HT-29 (cell line): ENCODE measurements at regions not wholly inside any gene's neighbourhood (a gene's known extent, or its start where the extent isn't known, plus 50 kb on each side); places are given as distances from the start of the nearest gene placed in this dataset.

Source experiments
- DNase-seq: peaks from one replicate; pipeline ENCODE4 v3.0.0-alpha.2; 2015; ENCODE audit warnings: low spot score

GRCh38 chr2:21690005-21690404 lies 566.2 kb downstream of the TDRD15 start:
- DNase-seq, result no peak

DNA sequence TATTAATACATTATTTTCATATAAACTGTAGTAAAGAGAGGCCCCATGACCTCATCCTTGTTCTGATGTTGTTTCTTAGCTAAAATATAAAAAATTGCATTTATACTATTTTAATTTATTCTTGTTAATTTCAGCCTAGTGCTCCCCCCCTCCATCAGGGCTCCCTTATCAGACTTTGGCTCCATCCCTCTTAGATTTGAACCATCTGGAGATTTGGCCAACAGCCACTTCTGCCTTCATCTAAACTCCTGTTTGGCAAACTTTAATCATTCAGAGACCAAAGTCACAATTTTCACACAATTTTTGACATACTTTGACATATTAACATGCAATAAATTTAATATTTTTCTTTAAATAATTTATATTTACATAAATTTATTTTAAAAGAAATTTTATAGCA lies 569.3 kb downstream of the TDRD15 start:
- DNase-seq, result no peak

DNA sequence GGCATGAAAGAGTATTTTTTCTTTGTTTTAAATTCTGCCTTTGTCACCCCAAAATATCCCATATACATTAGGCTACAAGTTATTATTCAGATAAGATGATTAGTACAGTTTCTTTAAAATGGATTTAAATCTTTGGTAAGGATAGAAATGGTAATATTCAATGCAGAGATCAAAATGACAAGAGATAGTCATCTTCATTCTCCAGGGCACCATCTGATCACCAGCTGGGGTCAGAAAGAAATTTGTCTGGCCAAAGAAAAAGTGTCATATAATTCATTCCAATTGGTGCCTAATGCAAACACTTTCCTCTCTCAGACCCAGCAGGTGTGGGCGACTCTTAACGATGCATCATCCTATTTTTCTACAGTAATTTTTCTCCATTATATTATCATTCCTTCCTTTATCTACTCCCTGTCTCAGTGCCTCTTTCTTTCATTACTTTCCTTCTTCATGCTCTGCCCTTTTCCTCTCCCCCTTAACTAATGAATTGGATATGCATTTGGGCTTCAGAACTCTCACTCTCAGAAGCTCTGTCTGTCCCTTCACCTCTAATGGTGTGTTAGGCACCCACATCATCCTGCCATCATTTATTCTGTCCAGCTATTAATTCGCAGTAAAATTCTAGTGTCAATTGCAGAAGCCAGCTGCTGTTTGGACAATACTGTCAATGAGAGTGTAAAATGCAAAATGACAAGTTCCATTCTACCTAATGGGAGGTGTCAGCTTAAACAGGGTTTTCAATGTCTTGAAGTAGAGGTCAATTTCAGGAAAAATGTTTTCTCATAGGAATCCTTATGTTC lies 570.5 kb downstream of the TDRD15 start:
- no peak for DNase-seq

DNA sequence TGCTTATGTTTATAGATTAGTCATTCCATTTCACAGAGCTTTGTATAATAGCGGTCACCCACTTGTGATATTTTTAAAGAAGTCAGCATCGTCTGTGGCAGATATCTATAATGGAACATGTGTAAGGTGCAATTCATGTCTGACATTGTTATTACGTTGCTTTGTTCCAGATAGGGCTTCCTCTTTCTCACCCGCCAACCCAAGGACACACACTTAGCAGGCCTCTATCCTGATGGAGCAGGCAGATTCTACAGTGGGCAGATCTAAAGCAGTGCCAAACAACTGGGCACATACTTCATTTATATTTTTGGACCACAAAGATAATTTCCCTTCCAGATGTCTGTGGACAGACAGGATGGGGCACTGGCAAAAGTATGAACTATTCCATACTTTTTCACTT lies 573.1 kb downstream of the TDRD15 start:
- no peak for DNase-seq

DNA sequence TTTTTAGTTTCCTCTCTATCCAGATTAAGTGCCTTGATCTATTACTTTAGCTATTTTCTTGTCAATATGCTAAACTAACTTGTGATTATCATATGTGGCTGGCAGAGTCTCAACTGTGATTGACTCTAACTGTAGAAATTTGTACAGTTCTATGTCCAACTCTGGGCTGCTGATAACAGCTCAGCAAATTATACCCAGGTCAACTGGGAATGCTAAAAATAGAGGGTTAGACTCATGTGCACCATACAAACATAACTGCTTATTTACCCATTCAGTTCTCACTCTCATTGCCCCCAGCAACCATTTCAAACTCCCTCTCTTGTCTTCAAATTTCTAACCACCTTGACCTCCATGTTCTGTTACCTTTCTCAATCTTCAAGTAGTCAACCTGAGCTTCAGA lies 576.9 kb downstream of the TDRD15 start:
- no peak for DNase-seq

DNA sequence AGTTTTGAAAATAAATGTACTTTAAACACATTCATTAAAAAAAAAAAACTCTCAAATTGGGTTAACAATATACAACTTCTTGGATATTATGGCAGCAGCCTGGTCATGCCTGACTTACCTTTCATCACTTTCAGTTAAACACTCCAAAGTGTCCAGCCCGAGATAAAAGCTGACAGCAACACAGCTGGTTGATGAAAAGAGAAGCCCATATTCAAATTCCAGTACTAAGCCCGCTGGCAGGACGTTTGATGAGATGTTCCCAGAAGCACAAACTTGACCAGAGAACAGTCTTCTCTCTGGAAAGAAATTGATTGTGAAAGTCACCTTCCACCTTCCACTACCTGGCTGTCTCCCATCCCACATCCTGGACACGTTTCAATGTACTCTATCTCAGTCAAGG lies 586.3 kb downstream of the TDRD15 start:
- no peak for DNase-seq

DNA sequence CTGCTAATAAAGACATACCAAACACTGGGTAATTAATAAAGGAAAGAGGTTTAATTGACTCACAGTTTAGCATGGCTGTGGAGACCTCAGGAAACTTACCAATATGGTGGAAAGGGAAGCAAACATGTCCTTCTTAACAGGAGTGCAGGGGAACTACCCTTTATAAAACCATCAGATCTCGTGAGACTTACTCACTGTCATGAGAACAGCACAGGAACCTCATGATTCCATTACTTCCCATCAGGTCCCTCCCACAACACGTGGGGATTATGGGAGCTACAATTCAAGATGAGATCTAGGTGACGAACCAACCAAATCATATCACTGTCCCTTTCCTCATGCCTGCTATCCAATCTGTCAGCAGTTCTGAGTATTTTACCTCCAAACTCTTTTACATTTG lies 586.7 kb downstream of the TDRD15 start:
- DNase-seq, result no peak

- DNase-seq, result no peak
These were observed 592.1 kb downstream of the TDRD15 start for GRCh38 chr2:21715887-21716286.

- DNase-seq, result no peak
These were observed 603.3 kb downstream of the TDRD15 start for GRCh38 chr2:21727101-21727500.

DNA sequence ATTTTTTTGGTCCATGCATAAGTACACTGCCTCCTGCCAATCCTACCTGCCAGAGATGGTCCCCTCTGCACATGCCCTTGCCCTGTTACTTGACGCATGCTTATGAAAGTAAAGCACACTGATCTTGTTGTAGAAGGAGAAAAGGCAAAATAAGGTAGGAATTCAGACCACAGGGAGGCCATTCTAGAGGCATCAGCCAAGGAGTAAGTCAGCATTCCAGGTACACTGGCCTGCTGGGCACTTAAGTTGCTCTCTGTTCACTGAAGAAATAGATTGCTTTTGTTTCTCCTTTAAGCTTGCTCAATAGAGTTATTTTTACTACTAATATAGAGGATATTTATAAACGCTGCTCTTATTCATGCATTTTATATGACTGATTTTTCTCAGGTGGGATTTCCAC lies 604.4 kb downstream of the TDRD15 start:
- no peak for DNase-seq

DNA sequence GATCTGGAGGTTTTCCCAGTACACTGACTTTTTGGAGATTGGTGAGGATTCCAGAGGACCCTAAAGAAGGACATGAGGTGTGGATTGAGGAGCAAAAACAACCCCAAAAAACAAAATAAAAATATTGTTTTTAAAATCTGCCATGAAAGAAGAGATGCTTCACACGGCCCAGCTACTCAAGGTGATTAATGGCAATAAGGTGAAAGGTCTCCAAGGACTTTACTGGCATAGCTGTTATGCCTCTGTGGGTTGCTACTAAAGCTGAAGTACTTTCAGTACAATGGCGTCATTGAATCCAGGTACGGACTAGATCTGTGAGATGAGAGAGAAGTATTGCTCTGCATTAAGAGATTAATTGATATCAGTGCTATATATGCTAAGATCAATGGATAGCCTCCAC lies 606.4 kb downstream of the TDRD15 start:
- DNase-seq, result no peak

DNA sequence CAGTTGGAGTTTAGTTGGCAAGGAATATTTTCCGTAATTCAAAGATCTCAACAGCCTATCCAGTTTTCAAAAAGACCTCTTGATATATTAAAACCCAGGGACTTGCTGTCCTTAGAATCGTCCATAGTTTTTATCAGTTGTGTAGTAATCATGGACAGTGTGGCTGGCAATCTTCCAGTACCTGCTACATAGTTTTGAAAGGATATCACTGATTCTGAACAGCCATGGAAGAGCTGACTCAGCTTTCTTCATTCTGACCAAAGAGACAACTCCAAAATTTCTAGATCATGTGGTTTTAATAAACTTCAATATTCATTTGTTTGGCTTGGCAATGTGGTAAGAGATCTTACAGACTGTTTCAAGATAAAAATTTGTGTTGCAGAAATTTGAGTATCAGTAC lies 616.7 kb downstream of the TDRD15 start:
- DNase-seq, result no peak

DNA sequence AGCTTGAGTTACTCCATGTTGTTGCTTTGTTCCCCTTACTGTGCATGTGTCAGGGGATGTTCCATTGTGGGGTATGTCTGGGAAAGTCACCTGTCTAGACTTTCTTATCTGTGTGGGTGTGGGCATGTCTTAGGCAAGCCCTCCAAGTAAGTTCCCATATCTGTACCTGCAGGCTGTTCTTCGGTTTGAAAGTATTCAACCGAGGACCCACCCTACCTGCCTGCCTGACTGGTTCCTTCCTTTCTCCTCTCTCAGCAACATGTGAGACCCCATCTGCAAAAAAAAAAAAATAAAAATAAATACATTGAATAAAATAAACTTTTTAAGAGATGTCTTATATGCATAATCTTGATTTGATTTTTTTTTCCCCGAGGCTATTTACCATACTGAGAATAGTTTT lies 622.7 kb downstream of the TDRD15 start:
- DNase-seq, result no peak

- DNase-seq, result no peak
These were observed 624.7 kb downstream of the TDRD15 start for GRCh38 chr2:21748501-21748900.

GRCh38 chr2:21754164-21754788 lies 630.5 kb downstream of the TDRD15 start:
- peak; percentile 25 for DNase-seq

DNA sequence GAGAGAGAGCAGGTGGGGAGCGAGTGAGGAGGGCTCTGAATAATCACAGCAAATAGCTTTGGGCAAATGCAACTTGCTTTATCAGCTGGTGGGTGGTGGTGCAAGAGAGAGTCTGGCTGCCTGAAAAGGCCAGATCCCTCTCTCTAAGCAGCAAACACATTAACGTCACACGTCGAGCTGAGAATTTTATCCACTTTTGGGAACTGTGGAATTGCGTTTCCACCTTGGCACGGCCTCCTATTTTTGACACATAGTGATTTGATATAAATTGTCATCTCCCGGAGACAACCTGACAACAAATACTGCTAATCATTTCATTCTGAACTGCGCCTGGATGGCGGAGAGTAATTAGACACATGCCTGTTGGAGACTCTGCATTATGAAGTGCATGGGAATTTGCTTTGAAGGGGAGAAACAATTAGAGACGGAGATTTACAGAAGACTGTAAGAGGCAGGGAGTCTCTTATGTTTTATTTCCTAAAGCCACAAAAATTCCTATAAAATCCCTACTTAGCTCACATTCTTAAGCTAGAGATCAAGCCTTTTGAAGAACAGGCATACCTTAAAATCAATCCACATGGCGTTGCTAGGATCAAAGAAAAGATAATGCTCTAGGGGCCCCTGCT lies 634.1 kb downstream of the TDRD15 start:
- DNase-seq, result no peak

DNA sequence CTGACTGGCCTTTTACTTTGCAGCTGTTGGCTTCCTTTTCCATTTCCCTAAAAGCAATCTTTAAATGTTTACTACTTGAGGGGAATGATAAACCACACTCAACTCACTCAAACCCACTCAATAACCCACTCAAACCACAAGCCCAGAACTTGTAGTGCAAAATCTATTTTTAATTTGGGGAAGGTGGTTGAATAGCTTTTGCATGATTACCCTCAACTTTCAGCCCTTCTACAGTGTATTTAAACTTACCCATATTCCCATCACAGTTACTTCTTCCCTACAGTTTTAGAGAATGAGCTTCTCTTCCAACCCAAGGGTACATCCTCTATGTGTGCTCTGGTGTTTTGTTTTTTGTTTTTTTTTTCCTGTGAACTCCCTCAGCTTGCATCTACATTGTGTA lies 636.1 kb downstream of the TDRD15 start:
- DNase-seq, result no peak

GRCh38 chr2:21761361-21761760 lies 637.6 kb downstream of the TDRD15 start:
- DNase-seq, result no peak

- DNase-seq, result no peak
These were observed 639.7 kb downstream of the TDRD15 start for GRCh38 chr2:21763501-21763900.

GRCh38 chr2:21770787-21771186 lies 647.0 kb downstream of the TDRD15 start:
- no peak for DNase-seq

GRCh38 chr2:21772624-21773023 lies 648.9 kb downstream of the TDRD15 start:
- no peak for DNase-seq

- DNase-seq, result no peak
These were observed 649.4 kb downstream of the TDRD15 start for GRCh38 chr2:21773168-21773567.
